SHP77 (cell line): ENCODE measurements at regions not wholly inside any gene's neighbourhood (a gene's known extent, or its start where the extent isn't known, plus 50 kb on each side); places are given as distances from the start of the nearest gene placed in this dataset.
"Not testable (repeated sequence)": the region's sequence is repeated elsewhere in the genome, so short reads cannot be mapped to it uniquely, and the experiment has no call there.

Experiments
- DNase-seq, 2 experiments: peaks; one replicate each; lab custom pipeline; 2025; lab: John Stamatoyannopoulos, UW

DNA sequence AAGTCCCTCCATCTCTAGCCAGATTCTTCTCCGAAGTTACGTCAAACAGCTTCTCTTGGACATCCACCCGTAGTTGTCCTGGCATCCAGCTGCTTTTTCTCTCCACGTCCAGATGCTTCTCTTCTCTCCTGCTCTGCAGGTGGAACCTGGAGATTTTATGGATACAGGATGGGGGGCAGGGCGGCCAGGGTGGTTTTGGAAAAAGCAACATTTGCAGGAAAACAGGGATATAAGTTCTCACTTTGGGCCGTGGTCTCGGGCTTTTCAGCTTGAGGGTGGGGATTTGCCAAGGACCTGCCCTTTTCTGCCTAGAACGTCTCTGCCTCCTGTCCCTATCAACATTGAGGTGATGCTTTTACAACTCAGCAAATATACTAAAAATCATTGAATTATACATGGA, 1941.6 kb upstream of the C9orf72 start:
- DNase-seq = no peak

DNA sequence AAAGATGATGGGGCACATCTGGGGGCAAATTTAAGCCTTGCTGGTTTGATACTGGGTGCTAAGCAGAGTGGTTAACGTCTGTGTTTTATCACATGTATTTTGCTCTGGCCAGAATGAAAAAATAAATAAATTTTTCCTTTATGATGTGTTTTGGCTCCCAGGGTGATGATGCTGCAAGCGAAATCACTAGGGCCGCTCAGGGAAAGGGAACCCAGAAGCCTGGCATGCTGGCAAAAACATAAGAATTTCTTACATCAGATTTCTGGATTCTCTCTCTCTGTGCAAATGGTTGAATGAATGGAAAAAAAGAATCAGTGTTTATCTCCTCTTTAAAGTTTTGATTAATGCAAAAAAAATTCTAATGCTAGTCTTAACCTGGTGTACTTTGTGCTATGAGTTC, 1975.2 kb upstream of the C9orf72 start:
- DNase-seq = no peak

DNA sequence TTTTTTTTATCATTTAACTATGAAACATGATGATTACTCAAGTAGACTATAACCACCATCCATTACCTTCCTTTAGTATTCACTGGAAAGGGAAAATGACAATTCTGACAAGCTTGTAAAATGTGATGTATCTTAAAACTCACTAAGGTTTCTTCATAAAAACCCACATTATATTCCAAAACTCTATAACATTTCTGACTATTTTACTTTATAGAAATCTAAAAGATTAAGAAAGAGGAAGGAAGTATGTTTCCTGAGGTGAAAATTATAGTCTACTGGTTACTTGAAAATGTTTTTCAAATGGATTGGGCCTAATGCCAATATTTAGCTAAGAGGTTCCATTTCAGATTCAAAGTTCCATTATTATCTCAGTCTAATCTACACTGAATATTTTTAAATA, 1982.2 kb upstream of the C9orf72 start:
- no peak for DNase-seq

DNA sequence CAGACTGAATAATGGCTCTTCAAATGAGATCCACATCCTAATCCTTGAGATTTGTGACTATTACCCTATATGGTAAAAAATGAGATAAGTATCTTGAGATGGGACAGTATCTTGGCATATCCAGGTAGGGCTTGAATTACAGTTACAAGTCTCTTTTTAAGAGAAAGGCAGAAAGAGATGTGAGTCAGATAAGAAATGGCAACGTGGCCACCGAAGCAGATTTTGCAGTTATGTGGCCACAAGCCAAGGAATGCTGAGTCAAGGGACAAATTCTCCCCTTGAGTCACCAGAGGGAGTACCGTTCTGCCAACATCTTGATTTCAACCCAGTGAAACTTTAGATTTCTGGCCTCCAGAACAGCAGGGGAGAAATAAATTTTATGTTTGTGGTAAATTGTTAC, 1983.0 kb upstream of the C9orf72 start:
- DNase-seq = no peak

DNA sequence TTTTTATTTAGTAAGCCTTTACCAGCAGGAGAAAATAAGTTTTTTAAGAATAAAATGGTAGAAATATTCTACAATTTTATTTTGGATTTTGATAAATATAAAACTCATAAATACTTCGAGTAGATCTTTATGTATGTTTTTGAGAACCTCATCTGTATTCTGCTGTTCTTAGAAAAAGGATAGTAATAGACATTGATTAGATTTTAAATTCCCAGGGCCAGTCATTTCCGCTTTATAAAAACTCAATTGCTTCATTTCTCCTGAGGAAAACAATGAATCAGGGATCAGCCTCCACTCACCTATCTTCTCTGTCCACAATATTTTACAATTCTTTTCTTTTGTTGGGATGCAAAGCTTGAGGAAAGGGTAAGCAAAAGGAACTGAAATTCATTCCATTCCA, 1983.5 kb upstream of the C9orf72 start:
- no peak for DNase-seq

DNA sequence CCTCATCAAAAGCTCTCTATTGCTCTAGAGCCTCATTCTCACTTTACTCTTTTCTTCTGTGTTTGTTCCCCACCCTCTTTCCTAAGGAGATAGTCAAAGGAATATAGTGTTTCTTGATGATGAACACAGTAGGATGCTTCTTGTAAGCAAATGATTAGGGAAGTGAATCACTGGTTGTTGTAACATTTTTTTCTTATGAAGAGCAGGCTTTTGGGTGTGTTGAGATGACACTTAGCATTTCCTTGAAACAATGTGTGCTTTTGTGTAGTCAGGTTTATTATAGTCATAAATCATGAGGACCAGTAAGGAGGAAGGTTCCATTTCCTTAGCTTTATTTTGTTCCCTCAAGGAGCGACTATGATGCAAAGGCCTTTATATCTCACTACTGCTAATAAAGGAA, 1991.3 kb upstream of the C9orf72 start:
- no peak for DNase-seq

DNA sequence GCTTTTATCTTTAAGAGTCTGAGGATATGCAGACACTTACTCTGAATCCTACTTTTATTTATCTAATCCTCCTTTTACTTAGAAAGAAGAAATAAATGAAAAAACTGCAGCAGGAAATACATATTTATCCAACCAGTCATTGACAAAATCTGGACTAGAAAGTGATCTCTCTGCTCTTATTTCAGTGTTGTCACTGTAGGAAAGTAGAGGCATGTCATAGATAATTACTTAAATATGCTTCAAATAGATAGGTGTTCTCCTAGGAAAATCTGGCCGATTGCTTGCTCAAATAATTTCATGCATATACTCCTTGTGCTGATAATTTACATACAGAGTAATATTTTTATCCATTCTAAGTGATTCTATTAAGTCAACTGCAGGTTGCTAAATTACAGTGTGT, 2001.9 kb upstream of the C9orf72 start:
- DNase-seq = no peak

DNA sequence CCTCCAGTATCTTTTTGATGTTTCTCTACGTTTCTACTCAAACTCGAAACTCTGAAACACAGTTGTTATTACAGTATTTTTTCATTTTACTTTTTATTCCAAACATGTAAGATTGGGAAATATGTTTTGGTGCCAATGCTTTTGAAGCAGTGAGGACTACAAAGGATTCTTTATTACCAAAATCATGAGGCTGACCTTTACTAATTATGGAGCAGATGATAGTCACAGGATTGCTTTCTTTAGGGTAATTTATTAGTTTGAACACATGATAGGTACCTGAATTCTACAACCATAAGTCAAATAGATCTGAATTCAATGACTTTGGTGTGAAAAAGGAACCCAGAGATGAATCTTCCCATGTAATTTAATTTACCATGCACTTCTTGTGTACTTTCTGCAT, 2015.1 kb upstream of the C9orf72 start:
- no peak for DNase-seq

DNA sequence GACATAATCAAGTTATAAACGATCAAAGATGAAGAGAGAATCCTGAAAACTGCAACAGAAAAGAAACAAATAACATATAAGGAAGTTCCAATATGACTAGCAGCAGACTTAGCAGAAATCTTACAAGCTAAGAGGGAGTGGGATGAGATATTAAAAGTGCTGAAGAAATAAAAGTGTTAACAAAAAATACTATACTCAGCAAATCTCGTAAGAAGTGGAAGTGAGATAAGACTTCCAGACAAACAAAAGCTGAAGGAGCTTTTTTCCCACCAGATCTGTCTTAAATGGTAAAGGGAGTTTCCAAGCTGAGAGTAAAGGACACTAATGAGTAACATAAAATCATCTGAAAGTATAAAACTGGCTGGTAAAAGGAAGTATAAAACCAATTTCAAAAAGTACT, 2036.0 kb upstream of the C9orf72 start:
- no peak for DNase-seq

DNA sequence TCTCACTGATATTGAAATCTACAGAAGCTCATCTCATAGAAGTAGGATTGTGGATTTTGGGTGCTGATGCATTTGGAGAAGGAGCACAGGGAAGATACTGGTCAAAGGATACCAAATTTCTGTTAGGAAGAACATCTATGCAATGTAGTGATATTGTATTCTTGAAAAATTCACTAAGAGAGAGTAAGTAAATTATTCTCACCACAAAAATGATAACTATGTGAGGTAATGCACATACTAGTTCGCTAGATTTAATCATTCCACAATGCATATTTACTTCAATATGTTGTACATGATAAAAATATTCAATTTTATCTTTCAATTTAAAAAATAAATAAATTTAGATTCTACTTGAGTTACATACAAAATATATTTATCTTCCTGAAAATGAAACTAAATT, 2040.5 kb upstream of the C9orf72 start:
- DNase-seq = no peak

DNA sequence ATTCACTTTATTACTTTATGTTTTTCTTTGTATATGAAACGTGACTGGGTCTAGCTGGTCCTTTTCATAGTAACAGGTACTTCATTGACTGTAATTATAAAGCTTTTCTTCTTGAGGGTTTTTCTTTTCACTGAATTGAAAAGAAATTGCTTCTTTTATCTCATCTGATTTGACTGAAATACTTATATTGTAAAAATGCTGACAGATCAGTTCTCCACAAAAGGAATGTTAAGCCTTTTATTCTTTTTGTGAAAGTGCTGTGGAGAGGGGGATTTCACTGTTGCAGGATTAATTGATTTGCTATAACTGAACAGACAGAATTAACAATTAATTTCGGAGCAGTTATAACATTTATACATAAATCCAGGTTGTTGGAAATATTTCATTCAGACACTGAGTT, 2043.6 kb upstream of the C9orf72 start:
- DNase-seq = no peak

DNA sequence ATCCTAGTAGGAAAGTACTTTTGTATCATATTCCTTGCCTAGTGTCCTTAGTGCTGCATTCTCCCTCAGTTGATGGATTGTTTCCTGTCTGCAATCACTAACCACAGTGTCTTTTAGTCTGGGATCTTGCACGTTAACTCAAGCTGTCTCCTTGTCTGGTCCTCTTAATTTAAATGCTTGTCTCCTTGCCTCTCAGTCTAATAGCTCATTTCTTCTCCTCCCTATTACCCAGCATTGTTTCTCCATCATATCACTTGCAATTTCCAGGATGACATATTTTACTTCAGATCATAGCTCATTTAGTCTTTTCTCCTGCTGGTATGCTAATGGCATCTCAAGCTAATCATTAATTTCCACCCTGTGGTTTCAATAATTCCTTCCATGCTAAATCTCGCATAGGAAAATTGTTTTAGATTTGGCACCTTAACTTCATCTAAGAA, 2052.0 kb upstream of the C9orf72 start:
- no peak for DNase-seq

DNA sequence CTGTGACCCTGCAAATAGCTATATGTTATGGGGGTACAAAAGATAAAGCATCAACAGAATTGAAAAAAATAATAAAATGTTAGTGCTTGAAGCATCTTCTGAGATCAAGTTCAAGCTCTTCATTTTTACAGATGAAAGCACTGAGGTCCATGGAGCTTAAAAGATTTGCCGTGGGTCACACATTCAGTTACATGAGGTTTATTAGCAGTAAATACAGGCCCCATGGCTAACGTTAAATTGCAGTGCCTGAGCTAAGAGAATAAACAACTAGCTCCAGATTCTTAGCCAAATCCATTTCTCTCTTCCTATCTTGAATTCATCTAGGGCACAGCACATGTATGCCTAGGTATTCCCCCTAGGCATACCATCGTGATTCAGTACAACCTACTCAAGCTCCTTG, 2052.7 kb upstream of the C9orf72 start:
- no peak for DNase-seq

DNA sequence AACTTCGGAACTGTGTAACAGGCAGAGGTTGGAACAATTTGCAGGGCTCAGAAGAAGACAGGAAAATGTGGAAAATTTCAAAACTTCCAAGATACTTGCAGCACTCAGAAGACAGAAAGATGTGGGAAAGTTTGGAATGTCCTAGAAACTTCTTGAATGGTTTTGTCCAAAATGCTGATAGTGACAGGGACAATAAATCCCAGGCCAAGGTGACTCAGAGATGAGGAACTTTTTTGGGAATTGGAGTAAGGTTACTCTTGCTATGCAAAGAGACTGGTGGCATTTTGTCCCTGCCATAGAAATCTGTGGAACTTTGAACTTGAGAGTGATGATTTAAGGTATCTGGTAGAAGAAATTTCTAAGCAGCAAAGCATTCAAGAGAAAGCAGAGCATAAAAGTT, 2055.6 kb upstream of the C9orf72 start:
- not testable (repeated sequence) for DNase-seq

DNA sequence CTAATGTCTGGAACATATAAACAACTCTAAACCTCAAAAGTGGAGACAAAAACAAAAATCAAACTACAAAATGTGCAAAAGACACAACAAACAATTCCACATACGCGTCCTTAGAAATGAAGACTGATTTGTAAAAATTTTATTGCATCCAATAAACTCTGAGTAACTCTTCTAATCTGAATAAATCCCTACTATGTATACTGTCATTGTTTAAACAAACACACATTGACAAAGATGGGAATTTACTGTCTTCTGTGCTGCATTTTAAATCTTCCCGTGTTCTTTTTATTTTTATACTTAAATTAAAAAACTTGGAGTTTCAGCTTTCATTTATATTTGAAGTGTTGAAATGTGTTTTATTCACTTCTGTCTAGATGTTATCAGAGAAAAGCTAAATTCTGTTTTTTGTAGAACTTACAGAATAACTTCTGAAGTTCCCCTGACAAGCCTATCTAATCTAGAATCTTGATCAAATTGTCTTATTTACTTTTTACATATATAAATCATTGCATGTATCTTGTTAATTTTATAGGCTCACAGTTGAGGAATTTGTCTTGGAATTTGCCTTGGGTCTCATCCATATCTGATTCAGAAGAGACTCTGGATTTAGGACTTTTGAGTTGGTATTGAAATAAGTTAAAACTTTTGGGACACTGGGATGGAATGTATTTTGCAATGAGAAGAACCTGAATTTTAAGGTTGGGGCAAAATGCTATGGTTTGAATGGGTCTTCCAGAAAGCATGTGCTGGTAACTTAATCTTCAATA, 2064.4 kb upstream of the C9orf72 start:
- no peak for DNase-seq

DNA sequence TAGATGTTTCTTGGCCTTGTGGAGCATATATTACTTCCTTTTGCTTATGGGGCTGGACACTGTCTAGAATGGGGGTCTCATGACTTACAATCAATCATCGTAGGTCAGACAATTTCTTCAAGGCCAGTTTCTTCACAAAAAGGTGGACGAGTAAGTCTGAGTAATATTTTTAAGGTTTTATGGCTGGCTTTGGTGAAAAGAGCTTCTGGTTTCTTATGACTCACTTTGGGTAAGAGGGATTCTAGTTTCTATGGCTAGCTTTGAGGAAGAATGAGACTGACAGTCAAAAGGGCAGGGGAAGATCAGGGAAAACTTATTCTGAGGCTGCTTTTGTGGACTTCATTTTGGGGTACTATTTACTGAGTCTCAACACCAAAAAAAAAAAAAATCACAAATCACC, 2067.2 kb upstream of the C9orf72 start:
- no peak for DNase-seq

DNA sequence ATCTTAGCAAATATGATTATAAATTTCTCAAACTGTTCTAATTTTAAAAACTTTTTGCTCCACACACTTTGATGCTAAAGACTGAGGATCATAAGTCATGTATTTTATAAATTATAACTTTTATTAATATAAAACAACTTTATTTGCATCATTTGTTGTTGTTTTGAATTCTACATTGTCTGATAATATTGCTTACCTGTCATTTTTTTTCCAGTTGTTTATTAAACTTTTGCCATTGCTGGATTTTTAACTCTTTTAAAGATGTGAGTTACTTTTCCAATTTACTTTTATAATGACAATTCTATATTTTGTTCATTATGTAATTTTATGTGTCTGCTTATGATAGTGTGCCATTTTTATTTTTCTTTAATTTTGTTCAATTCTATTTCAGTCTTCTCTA, 2071.2 kb upstream of the C9orf72 start:
- no peak for DNase-seq

DNA sequence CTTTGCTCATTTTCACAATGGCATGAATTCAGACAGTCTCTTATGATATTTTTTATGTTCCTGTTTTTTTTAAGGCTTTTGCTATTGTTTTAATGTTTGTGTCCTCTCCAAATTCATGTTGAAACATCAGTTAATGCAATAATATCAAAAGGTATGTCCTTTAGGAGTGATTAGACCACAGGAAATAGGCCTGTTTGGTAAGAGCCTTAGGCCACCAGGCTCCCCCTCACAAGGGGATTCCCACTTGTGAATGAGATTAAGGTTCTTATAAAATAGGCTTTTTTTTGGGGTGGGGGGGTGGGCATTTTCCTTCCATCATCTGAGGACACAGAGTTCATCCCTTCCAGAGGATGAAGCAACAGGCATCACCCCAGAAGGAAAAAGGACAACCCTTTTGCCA, 2074.2 kb upstream of the C9orf72 start:
- no peak for DNase-seq

DNA sequence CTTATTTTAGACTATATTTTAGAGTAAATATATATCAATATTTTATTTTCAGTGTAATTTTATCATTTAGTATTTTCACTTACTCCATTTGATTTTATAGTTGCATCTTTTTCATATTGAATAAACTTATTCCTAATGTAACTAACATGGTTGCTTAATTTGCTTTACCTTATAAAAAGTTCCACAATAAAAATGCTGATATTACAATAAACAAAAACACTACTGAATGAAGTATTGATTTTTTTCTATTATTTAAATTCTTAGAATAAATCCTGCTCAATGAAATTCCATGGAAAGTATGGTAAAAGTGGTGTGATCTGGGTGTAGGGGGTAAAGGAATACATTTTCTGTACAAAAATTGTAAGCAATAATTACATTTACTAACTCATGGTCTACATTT, 2074.9 kb upstream of the C9orf72 start:
- no peak for DNase-seq

DNA sequence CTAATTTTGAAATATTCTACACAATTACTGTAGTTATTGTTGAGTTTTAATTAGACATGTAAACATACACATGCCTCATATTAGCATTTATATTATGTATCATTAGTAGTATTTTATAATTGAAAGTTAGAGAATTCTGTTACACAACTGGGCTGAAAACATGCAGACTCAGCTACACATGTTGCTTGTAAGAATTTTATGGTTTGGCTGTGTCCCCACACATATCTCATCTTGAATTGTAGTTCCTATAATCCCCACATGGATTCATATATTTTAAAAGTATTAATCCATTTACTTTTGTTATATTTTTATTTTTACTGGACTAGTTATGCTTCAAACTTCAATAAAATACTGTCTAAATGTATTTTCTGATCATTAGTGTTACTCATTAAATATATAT, 2075.3 kb upstream of the C9orf72 start:
- no peak for DNase-seq

DNA sequence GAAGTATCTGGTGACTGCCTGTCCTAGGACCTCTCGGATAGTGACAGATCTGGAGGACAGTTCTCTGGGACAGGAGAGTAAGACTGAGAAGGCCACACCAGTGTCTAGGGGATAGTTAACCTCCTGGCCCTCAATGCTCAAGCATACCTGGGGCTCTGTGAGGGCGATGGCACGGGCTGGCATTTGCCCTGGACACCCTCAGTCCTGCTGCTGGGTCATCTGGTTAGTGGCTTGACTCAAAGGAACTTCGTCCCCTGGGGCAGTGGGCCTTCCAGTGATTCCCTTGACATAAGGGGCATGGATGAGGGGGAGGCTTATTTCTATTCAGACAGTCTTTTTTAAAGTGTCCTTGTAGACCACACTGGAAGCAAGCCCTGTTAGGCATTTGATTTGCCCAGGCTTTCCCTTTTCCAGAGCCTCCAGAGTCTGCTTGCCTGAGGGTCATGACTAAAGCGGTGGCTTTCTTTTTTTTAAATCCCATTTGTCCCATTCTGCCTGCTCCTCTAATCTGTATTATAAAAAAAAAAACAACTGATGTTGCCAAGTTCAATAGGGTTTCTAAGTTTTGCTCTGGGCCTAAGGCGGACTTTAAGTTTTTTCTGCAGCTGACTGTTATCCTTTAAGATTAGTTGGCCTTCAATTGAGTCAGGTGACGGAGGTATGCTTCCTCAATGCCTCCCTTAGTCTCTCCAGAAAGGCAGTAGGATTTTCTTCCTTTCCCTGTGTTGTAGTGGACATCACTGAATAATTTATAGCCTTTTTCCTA, 2083.5 kb upstream of the C9orf72 start:
- no peak for DNase-seq

DNA sequence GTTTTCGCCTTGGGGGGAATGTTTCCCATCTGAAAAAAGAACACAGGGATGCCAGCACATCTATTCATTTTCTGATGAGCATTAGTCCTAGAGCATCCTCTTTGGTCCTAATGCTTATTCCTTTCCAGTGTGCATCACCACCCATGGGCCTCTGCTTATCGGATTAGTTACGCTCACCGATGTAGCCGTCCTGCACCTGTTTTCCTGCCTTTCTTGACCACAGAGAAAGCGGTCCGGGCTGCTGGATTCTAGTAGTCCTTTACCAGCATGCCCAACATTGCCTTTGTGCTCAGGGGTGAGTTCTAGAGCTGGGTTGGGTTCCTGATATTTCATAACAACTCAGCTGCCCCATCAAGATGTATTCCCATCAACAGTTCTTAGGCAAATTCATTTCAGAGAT, 2084.5 kb upstream of the C9orf72 start:
- DNase-seq = no peak

DNA sequence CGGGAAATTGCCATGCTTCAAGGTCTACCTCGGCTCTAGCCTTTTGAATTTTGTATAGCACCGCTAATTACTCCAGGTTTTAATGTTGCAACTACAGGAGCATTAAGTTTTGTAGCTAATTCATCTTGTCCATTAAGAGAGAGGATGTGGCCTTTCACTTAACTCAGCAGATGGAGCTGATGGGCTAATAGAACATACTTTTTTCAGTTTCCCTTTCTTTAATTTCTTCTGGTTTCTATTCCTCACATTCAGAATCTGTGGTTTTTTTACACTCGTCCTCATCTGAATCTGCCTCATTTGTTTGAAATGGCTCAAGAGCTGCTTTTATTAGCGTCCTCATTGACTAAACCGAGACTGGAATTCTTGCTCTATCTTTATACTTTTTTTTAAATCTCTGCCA, 2085.7 kb upstream of the C9orf72 start:
- DNase-seq = no peak

DNA sequence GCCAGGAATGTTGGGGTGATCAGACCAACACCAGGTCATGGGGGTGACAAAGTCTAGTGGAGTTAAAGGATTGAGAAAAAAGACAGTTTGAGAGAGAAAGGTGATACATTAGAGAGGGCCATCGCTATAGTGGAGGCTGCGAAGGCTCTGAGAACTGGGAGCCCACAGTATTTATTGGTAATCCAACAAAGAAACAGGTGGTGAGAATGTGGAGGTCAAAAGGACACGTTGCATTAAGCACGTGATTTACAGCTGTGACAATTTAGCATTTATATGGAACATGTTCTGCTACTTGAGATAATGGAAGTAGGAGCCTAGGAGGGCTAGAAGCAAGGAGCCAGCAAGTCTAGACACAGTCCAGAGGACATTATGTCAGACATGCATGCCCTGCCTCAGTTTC, 2086.5 kb upstream of the C9orf72 start:
- DNase-seq = no peak
